HCT116 (cell line): ENCODE measurements at regions not wholly inside any gene's neighbourhood (a gene's known extent, or its start where the extent isn't known, plus 50 kb on each side); places are given as distances from the start of the nearest gene placed in this dataset.
"Not testable (repeated sequence)": the region's sequence is repeated elsewhere in the genome, so short reads cannot be mapped to it uniquely, and the experiment has no call there.

Experiments
- CEBPB ChIP-seq: IDR thresholded peaks from 2 replicates; pipeline ENCODE4 v1.6.1; 2012; ENCODE audit warnings: low read depth
- CTCF ChIP-seq, 3 experiments: fragments of 200-600 bp in 1 of 3; sonication (generic) in 1 of 3; IDR thresholded peaks in 2 of 3; conservative IDR thresholded peaks in 1 of 3; 2 replicates each; pipeline ENCODE4 v1.5.1; 2012 to 2017; ENCODE audit warnings: low read depth in 2 of 3, low read length in 2 of 3, antibody characterized with exemption in 1 of 3, borderline replicate concordance in 1 of 3, control low read depth in 1 of 3, mild to moderate bottlenecking in 1 of 3, mixed read lengths in 1 of 3, mixed run types in 1 of 3, moderate library complexity in 1 of 3; ENCODE audit not compliant: insufficient read depth in 1 of 3
- EZH2 ChIP-seq: fragments of 200-600 bp; sonication (generic); IDR thresholded peaks from 2 replicates; pipeline ENCODE4 v1.6.1; 2017; ENCODE audit warnings: antibody characterized with exemption, mixed run types
- POLR2AphosphoS5 ChIP-seq: IDR thresholded peaks from 2 replicates; pipeline ENCODE4 v1.6.1; 2011; ENCODE audit warnings: mild to moderate bottlenecking, low read depth, low read length, moderate library complexity
- TF ChIP-seq, protein P1 (sequence below): IDR thresholded peaks from 2 replicates; pipeline ENCODE4 v1.6.1; 2012; ENCODE audit warnings: low read depth

- not testable (repeated sequence) for TF ChIP-seq POLR2AphosphoS5; CTCF (IDR thresholded peaks at IDR 0.05 in 2 of 3, conservative IDR thresholded peaks at IDR 0.05 in 1 of 3; ENCODE audit: borderline replicate concordance in 1 of 3, insufficient read depth in 1 of 3, low read depth in 2 of 3, low read length in 2 of 3); EZH2; CEBPB
- TF ChIP-seq, protein P1, sequence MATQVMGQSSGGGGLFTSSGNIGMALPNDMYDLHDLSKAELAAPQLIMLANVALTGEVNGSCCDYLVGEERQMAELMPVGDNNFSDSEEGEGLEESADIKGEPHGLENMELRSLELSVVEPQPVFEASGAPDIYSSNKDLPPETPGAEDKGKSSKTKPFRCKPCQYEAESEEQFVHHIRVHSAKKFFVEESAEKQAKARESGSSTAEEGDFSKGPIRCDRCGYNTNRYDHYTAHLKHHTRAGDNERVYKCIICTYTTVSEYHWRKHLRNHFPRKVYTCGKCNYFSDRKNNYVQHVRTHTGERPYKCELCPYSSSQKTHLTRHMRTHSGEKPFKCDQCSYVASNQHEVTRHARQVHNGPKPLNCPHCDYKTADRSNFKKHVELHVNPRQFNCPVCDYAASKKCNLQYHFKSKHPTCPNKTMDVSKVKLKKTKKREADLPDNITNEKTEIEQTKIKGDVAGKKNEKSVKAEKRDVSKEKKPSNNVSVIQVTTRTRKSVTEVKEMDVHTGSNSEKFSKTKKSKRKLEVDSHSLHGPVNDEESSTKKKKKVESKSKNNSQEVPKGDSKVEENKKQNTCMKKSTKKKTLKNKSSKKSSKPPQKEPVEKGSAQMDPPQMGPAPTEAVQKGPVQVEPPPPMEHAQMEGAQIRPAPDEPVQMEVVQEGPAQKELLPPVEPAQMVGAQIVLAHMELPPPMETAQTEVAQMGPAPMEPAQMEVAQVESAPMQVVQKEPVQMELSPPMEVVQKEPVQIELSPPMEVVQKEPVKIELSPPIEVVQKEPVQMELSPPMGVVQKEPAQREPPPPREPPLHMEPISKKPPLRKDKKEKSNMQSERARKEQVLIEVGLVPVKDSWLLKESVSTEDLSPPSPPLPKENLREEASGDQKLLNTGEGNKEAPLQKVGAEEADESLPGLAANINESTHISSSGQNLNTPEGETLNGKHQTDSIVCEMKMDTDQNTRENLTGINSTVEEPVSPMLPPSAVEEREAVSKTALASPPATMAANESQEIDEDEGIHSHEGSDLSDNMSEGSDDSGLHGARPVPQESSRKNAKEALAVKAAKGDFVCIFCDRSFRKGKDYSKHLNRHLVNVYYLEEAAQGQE = not testable (repeated sequence)
Measured at GRCh38 chr11:97102180-97102579, 712.4 kb downstream of the JRKL start.
